ENCODE measurements at regions not wholly inside any gene's neighbourhood (a gene's known extent, or its start where the extent isn't known, plus 50 kb on each side); places are given as distances from the start of the nearest gene placed in this dataset.

GRCh38 chr4:116959045-116959444 lies 126.3 kb downstream of the TRAM1L1 start:
- BruUV-seq (replicated peaks), result no TSS peak
- POLR2A ChIA-PET, result no interaction called here
- intact Hi-C loops (cut with micrococcal nuclease; ENCODE audit: unreplicated experiment), result no loop called here
- Histone ChIP-seq H3K36me3 (ENCODE audit: control insufficient read depth, insufficient read depth, low read length) (no peaks in the 10 kb centered on the region), H3K27ac (ENCODE audit: low read length) (no peak overlapping the region), H3K4me1 (ENCODE audit: control insufficient read depth, insufficient read depth, low read length) (no peaks in the 10 kb centered on the region), H3K4me3 (ENCODE audit: low read depth in 2 of 2, low read length in 2 of 2) (no peak overlapping the region), H3K9me3 (ENCODE audit: control insufficient read depth, insufficient read depth, low read depth, low read length) (no peaks in the 10 kb centered on the region), H3K27me3 (ENCODE audit: control insufficient read depth, insufficient read depth, low read length) (no peaks in the 10 kb centered on the region)
- no peak for ATAC-seq
- CTCF ChIA-PET, result no interaction called here
- no peak for DNase-seq (ENCODE audit: low read depth, low spot score)
- in situ Hi-C loops (cut with HindIII; ENCODE audit: low pct_unique_long_range_greater_than_20kb, low sequenced_read_pairs), result no loop called here
- TF ChIP-seq SIN3A (IDR thresholded peaks at IDR 0.05; ENCODE audit: borderline replicate concordance, insufficient read depth, low read depth, low read length), result no peak

- Histone ChIP-seq H3K4me1 (ENCODE audit: control insufficient read depth, insufficient read depth, low read length) (no peaks in the 10 kb centered on the region), H3K27ac (ENCODE audit: low read length) (no peak overlapping the region), H3K27me3 (ENCODE audit: control insufficient read depth, insufficient read depth, low read length) (no peaks in the 10 kb centered on the region), H3K9me3 (ENCODE audit: control insufficient read depth, insufficient read depth, low read depth, low read length) (no peaks in the 10 kb centered on the region), H3K4me3 (ENCODE audit: low read depth in 2 of 2, low read length in 2 of 2) (no peak overlapping the region), H3K36me3 (ENCODE audit: control insufficient read depth, insufficient read depth, low read length) (no peaks in the 10 kb centered on the region)
- BruUV-seq (replicated peaks), result no TSS peak
- ChIA-PET CTCF (no interaction called here), POLR2A (no interaction called here)
- intact Hi-C loops (cut with micrococcal nuclease; ENCODE audit: unreplicated experiment) (no loop called here), in situ Hi-C loops (cut with HindIII; ENCODE audit: low pct_unique_long_range_greater_than_20kb, low sequenced_read_pairs) (no loop called here)
- DNase-seq (ENCODE audit: low read depth, low spot score), result no peak
- TF ChIP-seq POLR2AphosphoS5 (IDR thresholded peaks at IDR 0.05; ENCODE audit: low read depth, low read length) (no peak), REST (IDR thresholded peaks at IDR 0.05; ENCODE audit: insufficient read depth in 1 of 2, low read depth in 2 of 2, low read length in 1 of 2) (no peak), CTCF (IDR thresholded peaks at IDR 0.05) (no peak), TCF7L2 (IDR thresholded peaks at IDR 0.05; ENCODE audit: low read depth, low read length) (no peak), SIN3A (IDR thresholded peaks at IDR 0.05; ENCODE audit: borderline replicate concordance, insufficient read depth, low read depth, low read length) (no peak)
- no peak for ATAC-seq
Measured at GRCh38 chr4:116953947-116954346, 131.4 kb downstream of the TRAM1L1 start.

- ChIA-PET CTCF (no interaction called here), POLR2A (no interaction called here)
- ATAC-seq (no peak), DNase-seq (ENCODE audit: low read depth, low spot score) (no peak)
- TF ChIP-seq REST (IDR thresholded peaks at IDR 0.05; ENCODE audit: insufficient read depth in 1 of 2, low read depth in 2 of 2, low read length in 1 of 2), result no peak
- no peak for TF ChIP-seq SIN3A (IDR thresholded peaks at IDR 0.05; ENCODE audit: borderline replicate concordance, insufficient read depth, low read depth, low read length)
- TF ChIP-seq CTCF (IDR thresholded peaks at IDR 0.05), result no peak
- TF ChIP-seq TCF7L2 (IDR thresholded peaks at IDR 0.05; ENCODE audit: low read depth, low read length), result no peak
- no peak for TF ChIP-seq POLR2AphosphoS5 (IDR thresholded peaks at IDR 0.05; ENCODE audit: low read depth, low read length)
- Histone ChIP-seq H3K4me1 (ENCODE audit: control insufficient read depth, insufficient read depth, low read length) (no peaks in the 10 kb centered on the region), H3K9me3 (ENCODE audit: control insufficient read depth, insufficient read depth, low read depth, low read length) (no peaks in the 10 kb centered on the region), H3K27me3 (ENCODE audit: control insufficient read depth, insufficient read depth, low read length) (no peaks in the 10 kb centered on the region), H3K27ac (ENCODE audit: low read length) (no peak overlapping the region), H3K36me3 (ENCODE audit: control insufficient read depth, insufficient read depth, low read length) (no peaks in the 10 kb centered on the region), H3K4me3 (ENCODE audit: low read depth in 2 of 2, low read length in 2 of 2) (no peak overlapping the region)
- in situ Hi-C loops (cut with HindIII; ENCODE audit: low pct_unique_long_range_greater_than_20kb, low sequenced_read_pairs) (no loop called here), intact Hi-C loops (cut with micrococcal nuclease; ENCODE audit: unreplicated experiment) (no loop called here)
- BruUV-seq (replicated peaks), result no TSS peak
Measured at GRCh38 chr4:116952530-116953136, 132.7 kb downstream of the TRAM1L1 start.
